ENCODE measurements at regions not wholly inside any gene's neighbourhood (a gene's known extent, or its start where the extent isn't known, plus 50 kb on each side); places are given as distances from the start of the nearest gene placed in this dataset.
A peak's percentile ranks its signal among the peaks of the same experiment; 100 is the strongest.

DNA sequence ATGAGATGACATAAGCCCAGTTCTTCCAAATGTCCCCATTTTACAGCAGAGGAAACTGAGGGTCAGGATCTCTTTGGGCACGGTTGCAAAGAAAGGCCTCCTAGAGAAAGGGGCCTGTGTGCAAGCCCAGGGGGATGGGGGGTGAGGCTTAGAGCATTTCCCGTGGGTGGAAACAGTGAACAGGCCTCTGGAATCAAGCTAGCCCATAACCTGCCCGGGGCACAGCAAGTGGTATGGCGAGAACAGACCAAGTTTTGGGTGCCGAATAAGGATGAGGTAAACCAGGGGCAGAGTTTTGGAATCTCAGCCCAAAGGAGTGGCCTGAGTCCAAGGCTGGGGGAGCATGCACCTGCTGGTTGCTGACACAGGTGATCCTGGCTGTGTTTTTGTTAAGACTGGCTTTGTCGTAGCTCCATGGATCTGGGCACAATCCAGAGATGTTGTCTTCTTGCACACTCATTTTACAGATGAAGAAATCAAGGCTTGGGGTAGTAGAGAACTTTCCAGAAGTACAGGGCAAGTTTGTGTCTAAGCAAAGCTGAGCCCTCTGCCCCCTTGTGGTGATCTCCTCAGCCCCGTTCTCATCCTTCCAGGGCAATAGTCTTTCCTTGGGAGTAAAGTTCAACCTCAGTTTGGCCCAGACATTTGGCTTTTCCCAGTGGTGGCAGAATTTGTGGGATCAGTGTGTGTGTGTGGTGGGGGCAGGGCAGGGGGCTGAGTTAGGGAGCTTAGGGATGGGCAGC is 53.5 kb upstream of the MYEOV start:
- Mint-ChIP-seq H3K4me1 (peaks cover 12% of the 10 kb centered on the region), H3K9me3 (no peaks in the 10 kb centered on the region), H3K27ac (no peak overlapping the region), H3K36me3 (no peaks in the 10 kb centered on the region), H3K27me3 (ENCODE audit: insufficient read depth, low read depth) (no peaks in the 10 kb centered on the region), H3K4me3 (peak overlapping the region; percentile 22)
- Histone ChIP-seq H3K9ac (no peak overlapping the region), H3F3A (ENCODE audit: low read depth) (no peaks in the 10 kb centered on the region), H4K20me1 (ENCODE audit: low read depth) (no peaks in the 10 kb centered on the region), H3K4me1 (no peaks in the 10 kb centered on the region), H3K79me2 (ENCODE audit: low read depth) (no peaks in the 10 kb centered on the region), H3K36me3 (no peaks in the 10 kb centered on the region), H3K4me2 (no peak overlapping the region), H2AFZ (replicated peaks) (no peak overlapping the region), H3K27ac (no peak overlapping the region), H3K9me3 (ENCODE audit: low read depth) (no peaks in the 10 kb centered on the region), H3K27me3 (no peaks in the 10 kb centered on the region), H3K4me3 (no peak overlapping the region)
- peak; percentile 42 for DNase-seq (ENCODE audit: low spot score)
- TF ChIP-seq EZH2 (IDR thresholded peaks at IDR 0.05), result no peak
- TF ChIP-seq, protein P1, sequence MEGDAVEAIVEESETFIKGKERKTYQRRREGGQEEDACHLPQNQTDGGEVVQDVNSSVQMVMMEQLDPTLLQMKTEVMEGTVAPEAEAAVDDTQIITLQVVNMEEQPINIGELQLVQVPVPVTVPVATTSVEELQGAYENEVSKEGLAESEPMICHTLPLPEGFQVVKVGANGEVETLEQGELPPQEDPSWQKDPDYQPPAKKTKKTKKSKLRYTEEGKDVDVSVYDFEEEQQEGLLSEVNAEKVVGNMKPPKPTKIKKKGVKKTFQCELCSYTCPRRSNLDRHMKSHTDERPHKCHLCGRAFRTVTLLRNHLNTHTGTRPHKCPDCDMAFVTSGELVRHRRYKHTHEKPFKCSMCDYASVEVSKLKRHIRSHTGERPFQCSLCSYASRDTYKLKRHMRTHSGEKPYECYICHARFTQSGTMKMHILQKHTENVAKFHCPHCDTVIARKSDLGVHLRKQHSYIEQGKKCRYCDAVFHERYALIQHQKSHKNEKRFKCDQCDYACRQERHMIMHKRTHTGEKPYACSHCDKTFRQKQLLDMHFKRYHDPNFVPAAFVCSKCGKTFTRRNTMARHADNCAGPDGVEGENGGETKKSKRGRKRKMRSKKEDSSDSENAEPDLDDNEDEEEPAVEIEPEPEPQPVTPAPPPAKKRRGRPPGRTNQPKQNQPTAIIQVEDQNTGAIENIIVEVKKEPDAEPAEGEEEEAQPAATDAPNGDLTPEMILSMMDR (IDR thresholded peaks at IDR 0.05), result peak; percentile 48
- TF ChIP-seq EZH2phosphoT487 (IDR thresholded peaks at IDR 0.05), result no peak

DNA sequence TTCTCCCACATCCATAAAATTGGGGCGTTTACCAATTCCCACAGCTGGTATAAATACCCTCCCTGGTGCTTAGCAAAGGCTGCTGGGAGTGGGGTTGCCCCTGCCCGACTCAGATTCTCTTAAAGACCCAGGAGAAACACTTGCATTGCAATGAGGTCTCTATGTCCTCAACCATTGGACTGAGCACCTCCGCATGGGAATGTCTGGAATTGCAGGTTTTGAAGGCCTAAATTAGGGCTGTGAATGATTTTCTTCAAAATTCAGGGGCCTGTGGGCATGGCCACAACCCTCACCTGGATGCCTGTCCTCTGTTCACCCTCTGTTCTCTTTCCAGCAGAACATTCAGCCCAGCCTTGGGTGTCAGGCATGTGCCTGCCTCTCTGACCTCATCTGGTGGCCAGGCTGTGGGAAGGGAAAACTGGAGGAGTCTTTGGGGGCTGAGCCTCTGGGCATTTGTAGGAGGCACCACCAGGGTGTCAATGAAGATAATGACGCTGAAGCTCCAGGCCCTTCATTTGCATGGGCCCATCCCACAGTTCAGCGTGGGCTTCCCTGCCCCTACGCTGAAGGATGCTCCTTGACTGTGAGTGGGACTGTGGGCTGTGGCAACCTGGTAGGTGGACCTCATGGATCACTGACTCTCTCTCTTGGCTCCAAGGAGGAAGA is 52.7 kb upstream of the MYEOV start:
- no peaks in the 10 kb centered on the region for H4K20me1 ChIP-seq (ENCODE audit: low read depth)
- peaks cover 2% of the 10 kb centered on the region for H3K27me3 Mint-ChIP-seq (ENCODE audit: insufficient read depth, low read depth)
- no peak overlapping the region for H3K4me3 Mint-ChIP-seq
- DNase-seq (ENCODE audit: low spot score), result no peak
- H3K9me3 Mint-ChIP-seq, result no peaks in the 10 kb centered on the region
- no peaks in the 10 kb centered on the region for H3K9me3 ChIP-seq (ENCODE audit: low read depth)
- no peak overlapping the region for H3K9ac ChIP-seq
- H3K4me2 ChIP-seq, result no peak overlapping the region
- no peaks in the 10 kb centered on the region for H3K79me2 ChIP-seq (ENCODE audit: low read depth)
- H3K36me3 ChIP-seq, result no peaks in the 10 kb centered on the region
- H3K36me3 Mint-ChIP-seq, result no peaks in the 10 kb centered on the region
- TF ChIP-seq, protein P1 (IDR thresholded peaks at IDR 0.05), result no peak
- TF ChIP-seq EZH2 (IDR thresholded peaks at IDR 0.05) (no peak), EZH2phosphoT487 (IDR thresholded peaks at IDR 0.05) (no peak)
- H3K27ac Mint-ChIP-seq, result no peak overlapping the region
- no peaks in the 10 kb centered on the region for H3F3A ChIP-seq (ENCODE audit: low read depth)
- no peaks in the 10 kb centered on the region for H3K27me3 ChIP-seq
- H3K27ac ChIP-seq, result no peak overlapping the region
- no peak overlapping the region for H2AFZ ChIP-seq (replicated peaks)
- H3K4me1 Mint-ChIP-seq, result peaks cover 12% of the 10 kb centered on the region
- H3K4me3 ChIP-seq, result no peak overlapping the region
- H3K4me1 ChIP-seq, result no peaks in the 10 kb centered on the region

DNA sequence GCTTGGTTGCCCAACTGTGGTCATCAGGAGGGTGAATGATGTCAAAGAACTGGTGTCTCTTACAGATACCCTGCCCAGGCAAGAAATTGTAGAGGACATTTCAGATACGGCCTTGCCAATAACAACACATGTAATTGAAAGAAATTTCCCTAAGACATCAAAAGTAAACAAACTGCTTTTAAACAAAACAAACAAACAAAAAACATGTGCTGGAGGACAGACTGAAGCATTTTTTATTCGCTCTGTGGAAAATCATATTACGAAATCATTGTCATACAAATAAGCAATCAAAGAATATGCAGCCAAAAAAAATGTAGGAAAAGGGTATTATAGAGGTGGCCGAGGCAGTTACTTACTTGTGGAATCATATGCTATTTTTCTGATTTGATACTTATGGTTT is 52.1 kb upstream of the MYEOV start:
- TF ChIP-seq EZH2phosphoT487 (IDR thresholded peaks at IDR 0.05) (no peak), EZH2 (IDR thresholded peaks at IDR 0.05) (no peak)
- TF ChIP-seq, protein P1 (IDR thresholded peaks at IDR 0.05), result no peak
- no peaks in the 10 kb centered on the region for H3K9me3 ChIP-seq (ENCODE audit: low read depth)
- no peaks in the 10 kb centered on the region for H3K4me1 ChIP-seq
- no peak overlapping the region for H3K4me3 ChIP-seq
- no peaks in the 10 kb centered on the region for H3K36me3 ChIP-seq
- no peaks in the 10 kb centered on the region for H4K20me1 ChIP-seq (ENCODE audit: low read depth)
- no peak overlapping the region for H3K27ac ChIP-seq
- H3K4me1 Mint-ChIP-seq, result peaks cover 12% of the 10 kb centered on the region
- H3K27me3 Mint-ChIP-seq (ENCODE audit: insufficient read depth, low read depth), result peaks cover 5% of the 10 kb centered on the region
- no peak overlapping the region for H3K9ac ChIP-seq
- H3K27ac Mint-ChIP-seq, result peak overlapping the region; percentile 31
- no peaks in the 10 kb centered on the region for H3K79me2 ChIP-seq (ENCODE audit: low read depth)
- H3K9me3 Mint-ChIP-seq, result no peaks in the 10 kb centered on the region
- H3K4me2 ChIP-seq, result no peak overlapping the region
- H3K36me3 Mint-ChIP-seq, result no peaks in the 10 kb centered on the region
- H3K27me3 ChIP-seq, result no peaks in the 10 kb centered on the region
- H3F3A ChIP-seq (ENCODE audit: low read depth), result no peaks in the 10 kb centered on the region
- H2AFZ ChIP-seq (replicated peaks), result no peak overlapping the region
- no peak for DNase-seq (ENCODE audit: low spot score)
- H3K4me3 Mint-ChIP-seq, result no peak overlapping the region
